Glomerular endothelial cell (primary cell): ENCODE measurements at regions not wholly inside any gene's neighbourhood (a gene's known extent, or its start where the extent isn't known, plus 50 kb on each side); places are given as distances from the start of the nearest gene placed in this dataset.

Experiments used
- DNase-seq: peaks from one replicate; pipeline ENCODE4 v3.0.0-alpha.2; 2011; ENCODE audit warnings: low read depth, low spot score; ENCODE audit errors: extremely low read depth

- no peak for DNase-seq
These were observed 924.7 kb upstream of the ADGRL2 start for GRCh38 chr1:80876035-80876434.

- DNase-seq: no peak
These were observed 931.4 kb upstream of the ADGRL2 start for GRCh38 chr1:80869299-80869698.

- DNase-seq: no peak
These were observed 952.8 kb upstream of the ADGRL2 start for GRCh38 chr1:80847904-80848303.

GRCh38 chr1:80846966-80847365, 953.8 kb upstream of the ADGRL2 start:
- DNase-seq: no peak

GRCh38 chr1:80842796-80843195, 957.9 kb upstream of the ADGRL2 start:
- DNase-seq: no peak

DNA sequence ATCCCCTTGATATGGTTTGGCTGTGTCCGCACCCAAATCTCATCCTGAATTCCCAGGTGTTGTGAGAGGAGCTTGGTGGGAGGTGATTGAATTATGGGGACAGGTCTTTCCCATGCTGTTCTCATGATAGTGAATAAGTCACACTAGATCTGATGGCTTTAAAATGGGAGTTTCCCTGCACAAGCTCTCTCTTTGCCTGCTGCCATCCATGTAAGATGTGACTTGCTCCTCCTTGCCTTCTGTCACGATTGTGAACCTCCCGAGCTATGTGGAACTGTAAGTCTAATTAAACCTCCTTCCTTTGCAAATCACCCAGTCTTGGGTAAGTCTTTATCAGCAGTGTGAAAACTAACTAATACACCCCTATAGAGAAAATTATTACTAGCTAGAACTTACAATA, 959.5 kb upstream of the ADGRL2 start:
- no peak for DNase-seq

DNA sequence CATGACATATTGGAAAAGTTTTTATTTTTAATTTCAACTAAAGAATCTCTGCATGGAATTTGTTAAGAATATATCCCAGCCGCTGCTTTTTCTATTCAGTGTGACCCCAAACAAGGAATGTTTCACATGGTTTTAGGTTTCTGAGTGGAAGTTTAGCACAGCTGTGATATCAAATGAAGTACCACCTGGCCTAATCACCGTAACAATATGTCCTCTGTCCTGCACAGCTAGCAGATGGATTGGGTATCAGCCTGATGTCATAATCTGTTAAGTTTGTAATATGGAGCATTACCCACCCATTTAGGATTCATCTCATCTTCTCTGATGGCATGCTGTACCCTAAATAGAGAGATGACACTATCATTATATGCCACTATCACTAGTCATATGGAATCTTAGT, 963.7 kb upstream of the ADGRL2 start:
- DNase-seq: no peak

GRCh38 chr1:80836505-80836904, 964.2 kb upstream of the ADGRL2 start:
- no peak for DNase-seq

GRCh38 chr1:80827666-80828065, 973.1 kb upstream of the ADGRL2 start:
- no peak for DNase-seq

- no peak for DNase-seq
These were observed 975.7 kb upstream of the ADGRL2 start for GRCh38 chr1:80825067-80825466.

GRCh38 chr1:80818211-80818610, 982.5 kb upstream of the ADGRL2 start:
- DNase-seq: no peak

GRCh38 chr1:80807981-80808380, 992.8 kb upstream of the ADGRL2 start:
- DNase-seq: no peak

DNA sequence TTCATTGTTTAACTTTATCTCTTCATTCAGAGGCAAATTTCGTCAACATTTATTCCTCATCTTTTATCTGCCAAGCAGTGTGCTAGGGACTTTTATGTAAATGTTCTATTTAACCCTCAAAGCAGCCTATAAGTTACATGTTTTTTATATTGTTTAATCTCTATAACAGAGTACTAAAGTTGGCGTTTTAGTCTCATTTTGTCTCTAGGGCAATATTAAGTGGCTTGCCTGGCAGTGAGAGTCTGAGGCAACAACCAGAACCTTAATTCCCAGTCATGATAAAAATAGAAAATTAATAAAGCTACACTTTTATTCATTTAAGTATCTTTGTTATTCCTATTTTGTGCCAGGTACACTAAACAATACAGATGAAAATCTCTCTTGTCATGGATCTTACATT, 994.3 kb upstream of the ADGRL2 start:
- DNase-seq: no peak

DNA sequence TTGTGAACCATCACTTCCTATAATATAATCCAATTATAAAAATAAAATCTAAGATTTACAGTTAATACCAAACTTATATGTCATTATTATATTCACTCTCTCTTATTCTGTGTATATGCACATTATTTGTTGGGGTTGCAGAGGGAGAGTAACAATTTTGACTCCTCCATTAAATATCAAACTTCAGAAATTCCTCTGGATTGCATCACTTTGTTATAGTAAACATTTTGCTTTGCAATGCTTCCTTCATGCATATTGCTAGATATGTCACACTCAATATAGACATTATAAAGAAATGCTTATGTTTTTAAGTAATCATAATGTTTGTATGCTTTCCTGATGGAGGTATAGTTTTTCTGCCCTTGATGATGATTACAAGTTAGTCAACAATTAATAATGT, 999.0 kb upstream of the ADGRL2 start:
- no peak for DNase-seq

DNA sequence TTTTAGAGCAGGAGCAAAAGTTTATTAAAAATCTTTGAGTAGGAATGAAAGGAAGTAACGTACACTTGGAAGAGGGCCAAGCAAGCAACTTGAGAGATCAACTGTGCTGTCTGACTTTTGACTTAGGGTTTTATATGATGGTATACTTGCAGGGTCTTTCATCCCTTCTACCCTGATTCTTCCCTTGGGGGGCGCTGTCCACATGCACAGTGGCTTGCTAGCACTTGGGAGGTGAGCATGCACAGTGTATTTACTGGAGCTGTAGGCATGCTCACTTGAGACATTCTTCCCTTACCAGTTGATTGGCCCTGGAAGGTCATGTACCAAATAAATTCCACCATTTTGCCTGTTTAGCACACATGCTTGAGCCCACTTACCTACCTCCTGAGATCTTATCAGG, 1001.3 kb upstream of the ADGRL2 start:
- DNase-seq: no peak

DNA sequence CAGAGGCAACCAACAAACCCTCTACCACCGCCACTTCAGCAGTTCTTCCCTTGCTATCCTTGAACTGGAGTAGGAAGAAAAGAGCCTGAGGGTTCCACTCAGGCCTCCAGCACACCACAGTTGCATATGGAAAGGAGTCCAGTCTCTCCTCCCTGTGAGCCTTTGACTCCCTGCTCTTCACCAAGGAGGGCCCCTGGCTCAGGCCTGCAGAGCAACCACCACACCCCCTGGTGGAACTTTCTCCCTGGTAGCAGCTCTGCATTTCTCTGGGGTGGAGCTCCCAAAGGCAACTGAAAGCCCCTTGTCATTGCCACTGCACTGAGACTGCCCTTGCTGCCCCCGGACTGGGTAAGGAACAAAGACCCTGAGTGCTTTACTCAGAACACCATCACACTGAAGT, 1021.5 kb upstream of the ADGRL2 start:
- DNase-seq: no peak

DNA sequence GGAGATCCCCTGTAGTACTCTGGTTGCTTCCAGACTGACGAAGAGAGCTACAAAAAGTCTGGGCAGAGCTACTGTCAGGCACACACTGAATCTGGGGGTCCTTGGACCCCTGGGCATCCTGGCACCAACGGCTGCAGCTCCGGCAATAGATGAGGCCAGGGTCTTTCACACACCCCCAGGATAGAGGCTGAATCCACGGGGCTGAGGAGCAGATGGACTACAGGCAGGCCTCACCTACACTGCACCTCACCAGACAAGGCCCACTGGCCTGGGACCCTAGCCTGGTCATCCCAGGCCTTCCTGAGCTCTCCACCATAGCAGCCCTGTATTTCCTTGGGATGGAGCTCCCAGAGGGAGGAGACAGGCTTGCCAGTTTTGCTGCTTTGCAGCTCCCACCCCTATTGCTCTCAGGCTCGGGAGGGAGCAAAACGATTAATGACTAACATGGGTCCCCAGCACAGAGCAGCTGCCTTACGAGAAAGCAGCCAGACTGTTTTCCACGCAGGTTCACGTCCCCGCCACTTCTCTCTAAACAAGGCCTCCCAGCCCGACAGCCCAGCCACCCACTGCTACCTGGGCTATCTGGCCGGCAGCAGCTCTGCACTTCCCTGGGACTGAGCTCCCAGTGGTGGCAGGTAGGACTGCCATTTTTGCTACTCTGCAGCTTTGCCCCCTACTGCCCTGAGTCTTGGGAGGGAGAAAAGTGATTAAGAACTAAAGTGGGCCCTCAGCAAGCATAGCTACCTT, 1022.5 kb upstream of the ADGRL2 start:
- DNase-seq: no peak

DNA sequence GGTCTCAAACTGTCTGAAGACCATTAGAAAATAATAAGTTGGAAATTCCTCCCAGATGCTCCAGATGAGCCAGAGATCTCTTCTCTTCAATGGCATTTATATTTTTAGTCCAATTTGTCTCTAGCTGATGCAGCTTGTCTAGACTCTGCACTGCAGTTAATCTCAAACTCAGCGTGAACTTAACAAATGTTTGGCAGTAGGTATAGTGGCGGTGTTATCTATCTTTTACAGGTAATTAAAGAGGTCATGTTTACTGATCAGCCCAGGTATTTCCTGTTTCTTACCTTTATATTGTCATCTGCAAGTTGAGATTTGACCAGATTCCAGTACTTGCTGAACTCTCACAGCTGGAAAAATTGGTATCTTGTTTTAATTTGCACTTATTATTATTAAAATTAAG, 1024.5 kb upstream of the ADGRL2 start:
- no peak for DNase-seq

- no peak for DNase-seq
These were observed 1031.5 kb upstream of the ADGRL2 start for GRCh38 chr1:80769208-80769750.

DNA sequence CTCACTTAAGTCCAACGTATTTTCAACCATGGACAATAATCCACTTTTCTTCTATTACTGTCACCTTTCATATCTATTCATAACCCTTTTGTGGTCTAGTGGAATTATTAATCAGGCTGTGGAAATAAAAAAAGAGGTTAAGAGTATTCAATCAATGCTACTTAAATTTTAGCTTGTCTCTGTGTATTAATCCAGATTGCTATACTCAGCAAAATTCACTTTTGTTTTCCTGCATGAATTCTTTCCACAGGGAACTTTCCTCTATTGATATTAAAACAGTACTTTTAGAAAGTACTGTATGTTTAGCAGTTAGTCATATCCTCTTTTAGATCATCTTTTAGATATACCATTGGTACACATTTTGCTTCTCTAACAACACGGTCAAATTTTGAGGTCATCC, 1033.0 kb upstream of the ADGRL2 start:
- DNase-seq: no peak

- no peak for DNase-seq
These were observed 1041.4 kb upstream of the ADGRL2 start for GRCh38 chr1:80759354-80759753.

DNA sequence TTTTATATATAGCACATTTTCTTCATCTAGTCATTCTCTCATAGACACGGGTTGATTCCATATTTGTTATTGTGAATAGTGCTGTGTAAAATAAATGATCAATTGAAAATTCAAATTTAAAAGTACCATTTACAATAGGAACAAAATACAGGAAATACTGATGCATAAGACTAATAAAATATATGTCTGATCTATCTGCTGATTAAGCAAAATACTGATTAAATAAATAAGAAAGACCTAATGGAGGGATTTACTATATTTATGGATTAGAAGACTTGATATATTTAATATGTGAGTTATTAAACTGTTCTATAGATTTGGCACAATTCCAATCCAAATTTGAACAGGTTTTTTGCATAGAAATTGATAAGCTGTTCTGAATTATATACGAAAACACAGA, 1044.8 kb upstream of the ADGRL2 start:
- DNase-seq: no peak

- DNase-seq: no peak
These were observed 1049.5 kb upstream of the ADGRL2 start for GRCh38 chr1:80751204-80751603.
